GM13977 (cell line): ENCODE measurements at regions not wholly inside any gene's neighbourhood (a gene's known extent, or its start where the extent isn't known, plus 50 kb on each side); places are given as distances from the start of the nearest gene placed in this dataset.
"Not testable (repeated sequence)": the region's sequence is repeated elsewhere in the genome, so short reads cannot be mapped to it uniquely, and the experiment has no call there.

Source experiments
- DNase-seq: peaks from one replicate; pipeline ENCODE4 v3.0.0; 2012; ENCODE audit warnings: low spot score
- in situ Hi-C: fragments of 300-500 bp; cut with MboI; formaldehyde crosslinking; loops from one replicate; pipeline ENCODE4 v1.12.0; 2022; ENCODE audit warnings: low sequenced_read_pairs, low pct_unique_long_range_greater_than_20kb, mixed read lengths, inconsistent platforms; ENCODE audit not compliant: unreplicated experiment
- TF ChIP-seq, protein P1 (sequence below): IDR thresholded peaks from 2 replicates; pipeline ENCODE4 v1.5.1; 2012; ENCODE audit warnings: mild to moderate bottlenecking, control low read depth; ENCODE audit not compliant: insufficient read depth; ENCODE audit errors: extremely low read depth, missing control alignments

GRCh38 chr6:103812970-103813369 lies 1046.7 kb downstream of the HACE1 start:
- in situ Hi-C loops = no loop called here
- TF ChIP-seq, protein P1, sequence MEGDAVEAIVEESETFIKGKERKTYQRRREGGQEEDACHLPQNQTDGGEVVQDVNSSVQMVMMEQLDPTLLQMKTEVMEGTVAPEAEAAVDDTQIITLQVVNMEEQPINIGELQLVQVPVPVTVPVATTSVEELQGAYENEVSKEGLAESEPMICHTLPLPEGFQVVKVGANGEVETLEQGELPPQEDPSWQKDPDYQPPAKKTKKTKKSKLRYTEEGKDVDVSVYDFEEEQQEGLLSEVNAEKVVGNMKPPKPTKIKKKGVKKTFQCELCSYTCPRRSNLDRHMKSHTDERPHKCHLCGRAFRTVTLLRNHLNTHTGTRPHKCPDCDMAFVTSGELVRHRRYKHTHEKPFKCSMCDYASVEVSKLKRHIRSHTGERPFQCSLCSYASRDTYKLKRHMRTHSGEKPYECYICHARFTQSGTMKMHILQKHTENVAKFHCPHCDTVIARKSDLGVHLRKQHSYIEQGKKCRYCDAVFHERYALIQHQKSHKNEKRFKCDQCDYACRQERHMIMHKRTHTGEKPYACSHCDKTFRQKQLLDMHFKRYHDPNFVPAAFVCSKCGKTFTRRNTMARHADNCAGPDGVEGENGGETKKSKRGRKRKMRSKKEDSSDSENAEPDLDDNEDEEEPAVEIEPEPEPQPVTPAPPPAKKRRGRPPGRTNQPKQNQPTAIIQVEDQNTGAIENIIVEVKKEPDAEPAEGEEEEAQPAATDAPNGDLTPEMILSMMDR = no peak
- no peak for DNase-seq

GRCh38 chr6:103801901-103802479 lies 1057.7 kb downstream of the HACE1 start:
- in situ Hi-C loops = not testable (repeated sequence)

DNA sequence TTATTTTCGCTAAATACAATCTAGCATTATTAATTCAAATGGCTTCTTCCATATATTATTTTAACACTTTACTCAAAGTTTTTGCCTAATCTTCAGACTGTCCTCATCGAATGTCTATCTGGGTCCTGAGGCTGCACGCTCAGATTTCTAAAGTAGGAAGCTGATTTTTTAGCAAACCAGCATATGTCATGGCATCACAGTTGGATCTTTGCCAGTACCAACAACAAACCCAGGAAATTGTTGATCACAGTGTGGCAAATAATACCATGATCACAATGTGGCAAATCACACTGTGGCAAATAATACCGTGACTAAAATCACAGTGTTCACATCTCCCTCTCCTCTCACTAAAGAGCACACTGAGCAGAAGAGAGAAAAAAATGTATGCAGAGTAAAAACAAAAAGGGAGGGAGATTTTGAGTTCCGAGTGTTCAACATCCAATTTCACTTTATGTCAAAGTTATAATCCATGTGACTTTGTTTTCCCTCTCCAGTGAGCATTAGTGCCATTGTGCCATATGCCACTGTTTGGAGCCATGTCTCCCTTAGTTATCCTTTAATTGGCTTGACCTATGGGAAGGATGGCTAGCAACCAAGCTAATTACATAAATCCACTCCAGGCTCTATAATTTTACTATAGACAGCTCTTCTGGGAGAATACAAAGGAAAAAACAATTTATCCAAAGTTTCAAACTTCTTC lies 1059.6 kb downstream of the HACE1 start:
- in situ Hi-C loops = no loop called here
- no peak for DNase-seq
- TF ChIP-seq, protein P1 = no peak

More at GRCh38 chr6:103801901-103802479, 1057.7 kb downstream of the HACE1 start:
- DNase-seq = not testable (repeated sequence)

GRCh38 chr6:103798166-103798565 lies 1061.6 kb downstream of the HACE1 start:
- DNase-seq = no peak
- TF ChIP-seq, protein P1 = no peak
- in situ Hi-C loops = no loop called here

DNA sequence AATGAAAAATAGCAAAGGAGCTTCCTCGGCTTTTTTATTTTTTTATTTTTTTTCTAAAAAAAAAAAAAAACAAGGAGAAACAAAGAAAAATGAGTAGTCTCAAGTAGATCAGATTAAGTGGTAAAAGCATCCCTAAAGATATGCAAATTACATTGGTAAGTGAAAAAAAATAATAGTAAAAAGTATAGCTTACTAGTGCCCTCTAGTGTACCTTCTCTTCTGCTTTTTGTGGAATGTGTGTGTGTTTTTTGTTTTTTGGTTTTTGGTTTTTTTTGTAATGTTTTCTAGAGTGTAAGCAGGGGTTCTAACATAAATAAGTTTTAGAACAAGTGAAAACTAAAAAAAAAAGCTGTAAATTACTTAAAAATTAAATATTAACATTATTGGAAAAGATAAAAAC lies 1062.0 kb downstream of the HACE1 start:
- DNase-seq = no peak
- in situ Hi-C loops = no loop called here

GRCh38 chr6:103791458-103791857 lies 1068.3 kb downstream of the HACE1 start:
- DNase-seq = no peak
- in situ Hi-C loops = no loop called here

More for the DNA sequence above, 1062.0 kb downstream of the HACE1 start:
- TF ChIP-seq, protein P1 = peak; percentile 43

DNA sequence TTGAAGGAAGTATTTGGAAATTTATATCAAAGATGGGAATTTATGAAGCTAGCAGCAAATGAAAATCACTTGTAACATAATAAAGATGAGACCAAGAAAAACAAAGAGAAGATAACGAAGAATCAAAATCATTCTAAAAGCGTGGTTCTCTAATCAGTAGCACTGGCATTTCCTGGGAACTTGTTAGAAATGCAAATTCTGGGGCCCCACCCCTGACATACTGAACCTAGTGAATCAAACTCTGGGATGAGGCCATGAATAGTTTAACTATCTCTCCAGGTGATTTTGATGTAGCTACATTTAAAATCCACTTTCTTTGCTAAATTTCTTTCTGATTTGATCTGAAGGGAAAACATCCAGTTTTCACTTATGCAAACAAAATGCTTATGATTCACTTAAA lies 1075.6 kb downstream of the HACE1 start:
- DNase-seq = no peak
- in situ Hi-C loops = no loop called here
- TF ChIP-seq, protein P1 = no peak

More at GRCh38 chr6:103791458-103791857, 1068.3 kb downstream of the HACE1 start:
- TF ChIP-seq, protein P1 = no peak
